SK-N-SH (cell line): ENCODE measurements at regions not wholly inside any gene's neighbourhood (a gene's known extent, or its start where the extent isn't known, plus 50 kb on each side); places are given as distances from the start of the nearest gene placed in this dataset.

Experiments used
- CTCF ChIA-PET: fragments of 300-600, 350-600 bp; formaldehyde crosslinking; extraction: SDS; loops from one replicate; lab custom pipeline; 2021; lab: Yijun Ruan, JAX
- POLR2A ChIA-PET: fragments of 350-600 bp; sonication (Branson Sonifier 250); formaldehyde crosslinking; extraction: SDS; loops from one replicate; lab custom pipeline; 2020; ENCODE audit warnings: antibody characterized with exemption, inconsistent platforms; lab: Yijun Ruan, JAX
- DNase-seq: peaks from one replicate; pipeline ENCODE4 v3.0.0; 2012
- H2AFZ ChIP-seq: fragments of 200-600 bp; sonication (generic); 2 replicates; pipeline ENCODE4 v1.8.1; 2016; ENCODE audit warnings: antibody characterized with exemption, mild to moderate bottlenecking, low read depth
- H3F3A ChIP-seq: fragments of 200-600 bp; sonication (generic); replicated peaks from 2 replicates; pipeline ENCODE3; 2016; ENCODE audit warnings: antibody characterized with exemption, mild to moderate bottlenecking; ENCODE audit not compliant: insufficient read depth
- H3K27ac ChIP-seq, 2 experiments: fragments of 200-500 bp in 1 of 2; fragments of 200-600 bp in 1 of 2; sonication (Bioruptor generic) in 1 of 2; sonication (generic), shearing (Covaris generic) in 1 of 2; 2 replicates each; pipeline versions ENCODE4 v1.5.1 to v1.6.1; 2014 to 2016; ENCODE audit warnings: low read depth in 2 of 2, inconsistent platforms in 1 of 2, low read length in 1 of 2, mild to moderate bottlenecking in 1 of 2, mixed read lengths in 1 of 2
- H3K27me3 ChIP-seq: fragments of 200-600 bp; sonication (generic), shearing (Covaris generic); 2 replicates; pipeline ENCODE4 v1.6.1; 2016; ENCODE audit warnings: mixed run types; ENCODE audit not compliant: insufficient read depth
- H3K36me3 ChIP-seq, 2 experiments: fragments of 200-500 bp in 1 of 2; fragments of 200-600 bp in 1 of 2; sonication (Bioruptor generic) in 1 of 2; sonication (generic) in 1 of 2; replicated peaks in 1 of 2; 2 replicates each; pipeline versions ENCODE3 to v1.5.1; 2014 to 2016; ENCODE audit warnings: low read length in 1 of 2, mild to moderate bottlenecking in 1 of 2; ENCODE audit not compliant: insufficient read depth in 2 of 2, control insufficient read depth in 1 of 2
- H3K4me1 ChIP-seq, 2 experiments: fragments of 200-500 bp in 1 of 2; fragments of 200-600 bp in 1 of 2; sonication (Bioruptor generic) in 1 of 2; sonication (generic), shearing (Covaris generic) in 1 of 2; 2 replicates each; pipeline versions ENCODE4 v1.5.1 to v1.6.1; 2014 to 2016; ENCODE audit warnings: low read depth in 1 of 2, low read length in 1 of 2, mixed run types in 1 of 2; ENCODE audit not compliant: insufficient read depth in 2 of 2, control insufficient read depth in 1 of 2
- H3K4me2 ChIP-seq: fragments of 200-600 bp; sonication (generic), shearing (Covaris generic); 2 replicates; pipeline ENCODE4 v1.6.1; 2017; ENCODE audit warnings: mixed run types
- H3K4me3 ChIP-seq, 2 experiments: fragments of 200-500 bp in 1 of 2; fragments of 200-600 bp in 1 of 2; sonication (Bioruptor generic) in 1 of 2; sonication (generic), shearing (Covaris generic) in 1 of 2; 2 replicates each; pipeline versions ENCODE4 v1.5.1 to v1.8.1; 2014 to 2016; ENCODE audit warnings: low read depth in 2 of 2, inconsistent platforms in 1 of 2, low read length in 1 of 2, mild to moderate bottlenecking in 1 of 2, mixed read lengths in 1 of 2, moderate library complexity in 1 of 2
- H3K79me2 ChIP-seq: fragments of 200-600 bp; sonication (generic); 2 replicates; pipeline ENCODE4 v1.8.1; 2017; ENCODE audit warnings: mild to moderate bottlenecking; ENCODE audit not compliant: insufficient read depth
- H3K9ac ChIP-seq: fragments of 200-600 bp; sonication (generic); 2 replicates; pipeline ENCODE4 v1.6.1; 2017; ENCODE audit warnings: mixed run types
- H3K9me2 ChIP-seq: fragments of 200-600 bp; sonication (generic); 2 replicates; pipeline ENCODE4 v1.6.1; 2017; ENCODE audit warnings: mixed run types
- H3K9me3 ChIP-seq: fragments of 200-600 bp; sonication (generic); 2 replicates; pipeline ENCODE4 v1.6.1; 2017; ENCODE audit warnings: mixed run types, mild to moderate bottlenecking, moderate library complexity
- H4K20me1 ChIP-seq: fragments of 200-600 bp; sonication (generic); 2 replicates; pipeline ENCODE4 v1.6.1; 2017; ENCODE audit warnings: mild to moderate bottlenecking, mixed run types; ENCODE audit not compliant: insufficient read depth
- CHD2 ChIP-seq: fragments of 150-350 bp; IDR thresholded peaks from 2 replicates; pipeline ENCODE4 v1.6.1; 2018; ENCODE audit warnings: low read length; ENCODE audit not compliant: partially characterized antibody
- CTCF ChIP-seq: fragments of 200-600 bp; sonication (generic); IDR thresholded peaks from 2 replicates; pipeline ENCODE4 v1.6.1; 2017; ENCODE audit warnings: antibody characterized with exemption, mild to moderate bottlenecking, moderate library complexity
- EP300 ChIP-seq, 2 experiments: IDR thresholded peaks; 2 replicates each; pipeline versions ENCODE4 v1.4.0 to v1.6.1; 2012; ENCODE audit warnings: borderline replicate concordance in 1 of 2, low read depth in 1 of 2, low read length in 1 of 2
- EZH2phosphoT487 ChIP-seq: fragments of 200-600 bp; sonication (generic); IDR thresholded peaks from 2 replicates; pipeline ENCODE4 v1.6.1; 2017; ENCODE audit warnings: low read depth, mixed run types, mild to moderate bottlenecking, antibody characterized with exemption, moderate library complexity, borderline replicate concordance
- FOXJ3 ChIP-seq: sonication (generic); formaldehyde crosslinking; IDR thresholded peaks from 2 replicates; pipeline ENCODE4 v1.5.1; 2020; ENCODE audit warnings: mild to moderate bottlenecking, missing genetic modification reagents
- GABPA ChIP-seq: IDR thresholded peaks from 2 replicates; pipeline ENCODE4 v1.4.0; 2012; ENCODE audit warnings: low read depth, mild to moderate bottlenecking
- GATA2 ChIP-seq: sonication (generic); formaldehyde crosslinking; IDR thresholded peaks from 2 replicates; pipeline ENCODE4 v1.5.0; 2020; ENCODE audit warnings: mild to moderate bottlenecking, missing genetic modification reagents
- JUND ChIP-seq: IDR thresholded peaks from 2 replicates; pipeline ENCODE4 v1.4.0; 2012
- MAX ChIP-seq: IDR thresholded peaks from 2 replicates; pipeline ENCODE4 v1.4.0; 2012; ENCODE audit warnings: low read depth
- MEF2A ChIP-seq: IDR thresholded peaks from 2 replicates; pipeline ENCODE4 v1.4.0; 2012; ENCODE audit warnings: low read depth, borderline replicate concordance
- MXI1 ChIP-seq: IDR thresholded peaks from 2 replicates; pipeline ENCODE4 v1.6.1; 2012; ENCODE audit warnings: mild to moderate bottlenecking, low read depth, low read length, improper control_type of control experiment
- NFIC ChIP-seq: IDR thresholded peaks from 2 replicates; pipeline ENCODE4 v1.4.0; 2012; ENCODE audit warnings: borderline replicate concordance
- NRF1 ChIP-seq: IDR thresholded peaks from 2 replicates; pipeline ENCODE4 v1.6.1; 2012; ENCODE audit warnings: low read depth, mild to moderate bottlenecking, low read length
- POLR2AphosphoS5 ChIP-seq: IDR thresholded peaks from 2 replicates; pipeline ENCODE4 v1.6.1; 2012; ENCODE audit warnings: low read depth, low read length
- RCOR1 ChIP-seq: fragments of 150-350 bp; IDR thresholded peaks from 2 replicates; pipeline ENCODE4 v1.6.1; 2017; ENCODE audit warnings: antibody characterized with exemption, low read length
- RFX5 ChIP-seq: IDR thresholded peaks from 2 replicates; pipeline ENCODE4 v1.6.1; 2012; ENCODE audit warnings: mild to moderate bottlenecking, improper control_type of control experiment, low read length
- SIN3A ChIP-seq: IDR thresholded peaks from 2 replicates; pipeline ENCODE4 v1.6.1; 2012; ENCODE audit warnings: low read depth, mild to moderate bottlenecking, low read length, moderate library complexity, borderline replicate concordance
- TAF1 ChIP-seq: IDR thresholded peaks from 2 replicates; pipeline ENCODE4 v1.6.1; 2012; ENCODE audit warnings: low read depth, mild to moderate bottlenecking, low read length, moderate library complexity, borderline replicate concordance
- TCF12 ChIP-seq: IDR thresholded peaks from 2 replicates; pipeline ENCODE4 v1.4.0; 2012
- YY1 ChIP-seq: IDR thresholded peaks from 2 replicates; pipeline ENCODE4 v1.4.0; 2012; ENCODE audit warnings: low read depth, mild to moderate bottlenecking
- WGBS: methylation state at CpG from one replicate; pipeline ENCODE4 v1.1.6; 2017; ENCODE audit warnings: low lambda C conversion rate; 5-methylcytosine and 5-hydroxymethylcytosine counted together
- TF ChIP-seq, protein P1 (sequence below): IDR thresholded peaks from 2 replicates; pipeline ENCODE4; 2012

DNA sequence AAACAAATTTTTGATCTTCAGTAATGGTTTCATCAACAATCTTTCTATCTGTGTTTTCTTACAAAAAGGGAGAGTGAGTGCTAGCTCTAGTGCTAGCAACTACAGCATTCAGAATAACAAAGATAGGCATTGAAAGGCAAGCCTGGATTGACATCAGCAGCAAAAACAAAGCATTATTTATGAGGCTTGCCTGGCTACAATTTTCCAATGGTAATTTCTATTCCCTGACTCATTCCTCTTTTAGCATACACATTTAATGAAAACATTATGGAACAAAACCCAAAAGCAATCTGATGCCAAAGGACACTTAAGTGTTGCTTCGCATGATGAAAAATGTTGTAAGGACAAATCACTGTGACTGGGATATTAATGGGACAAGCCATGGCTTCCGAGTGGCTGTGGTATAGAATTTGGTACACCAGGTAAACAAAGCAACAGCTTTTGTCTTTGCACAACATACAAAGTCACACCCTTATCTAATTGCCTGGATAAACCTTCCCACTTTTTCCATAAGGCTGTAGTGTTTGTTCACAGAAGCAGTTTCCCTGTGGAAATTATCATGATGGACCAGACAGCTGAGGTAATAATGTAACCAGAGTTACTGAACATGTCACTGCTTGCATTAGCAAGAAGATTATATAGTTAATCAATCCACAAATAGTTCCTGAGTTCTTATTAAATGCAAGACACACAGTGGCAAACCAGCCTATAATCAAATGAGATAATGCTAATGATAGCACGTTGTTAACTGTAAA lies 179.8 kb upstream of the EDIL3 start:
- Histone ChIP-seq H3K36me3 (no peaks in the 10 kb centered on the region), H3F3A (no peaks in the 10 kb centered on the region), H3K4me3 (no peak overlapping the region), H3K27me3 (no peaks in the 10 kb centered on the region), H3K27ac (no peak overlapping the region), H4K20me1 (no peaks in the 10 kb centered on the region), H2AFZ (no peak overlapping the region), H3K79me2 (no peaks in the 10 kb centered on the region), H3K4me1 (no peaks in the 10 kb centered on the region), H3K9ac (no peak overlapping the region), H3K9me3 (no peaks in the 10 kb centered on the region), H3K4me2 (no peak overlapping the region), H3K9me2 (no peaks in the 10 kb centered on the region)
- TF ChIP-seq CTCF (no peak), FOXJ3 (CRISPR knock-in tag) (no peak), MAX (no peak), TAF1 (no peak), RCOR1 (no peak), EZH2phosphoT487 (no peak), YY1 (no peak), SIN3A (no peak), GABPA (no peak), MXI1 (no peak), NFIC (no peak)
- ChIA-PET POLR2A (no interaction called here), CTCF (no interaction called here)
- 2% methylated on average over 3 of the region's 3 CpGs for WGBS
- DNase-seq = no peak

GRCh38 chr5:84550222-84550621 lies 165.5 kb upstream of the EDIL3 start:
- Histone ChIP-seq H3K4me2 (no peak overlapping the region), H3K79me2 (no peaks in the 10 kb centered on the region), H3F3A (no peaks in the 10 kb centered on the region), H3K36me3 (no peaks in the 10 kb centered on the region), H3K27me3 (no peaks in the 10 kb centered on the region), H3K27ac (no peak overlapping the region), H2AFZ (no peak overlapping the region), H3K4me3 (no peak overlapping the region), H3K4me1 (no peaks in the 10 kb centered on the region), H3K9me3 (no peaks in the 10 kb centered on the region), H4K20me1 (no peaks in the 10 kb centered on the region), H3K9ac (no peak overlapping the region), H3K9me2 (no peaks in the 10 kb centered on the region)
- ChIA-PET CTCF (no interaction called here), POLR2A (no interaction called here)
- no peak for TF ChIP-seq RCOR1
- no peak for TF ChIP-seq JUND
- TF ChIP-seq TCF12 = no peak
- no peak for TF ChIP-seq RFX5
- no peak for TF ChIP-seq MEF2A
- TF ChIP-seq SIN3A = no peak
- no peak for TF ChIP-seq NRF1
- TF ChIP-seq, protein P1, sequence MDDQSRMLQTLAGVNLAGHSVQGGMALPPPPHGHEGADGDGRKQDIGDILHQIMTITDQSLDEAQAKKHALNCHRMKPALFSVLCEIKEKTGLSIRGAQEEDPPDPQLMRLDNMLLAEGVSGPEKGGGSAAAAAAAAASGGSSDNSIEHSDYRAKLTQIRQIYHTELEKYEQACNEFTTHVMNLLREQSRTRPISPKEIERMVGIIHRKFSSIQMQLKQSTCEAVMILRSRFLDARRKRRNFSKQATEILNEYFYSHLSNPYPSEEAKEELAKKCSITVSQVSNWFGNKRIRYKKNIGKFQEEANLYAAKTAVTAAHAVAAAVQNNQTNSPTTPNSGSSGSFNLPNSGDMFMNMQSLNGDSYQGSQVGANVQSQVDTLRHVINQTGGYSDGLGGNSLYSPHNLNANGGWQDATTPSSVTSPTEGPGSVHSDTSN = no peak
- TF ChIP-seq FOXJ3 (CRISPR knock-in tag) = no peak
- no peak for TF ChIP-seq EP300 (IDR thresholded peaks at IDR 0.05; ENCODE audit: borderline replicate concordance in 1 of 2, low read depth in 1 of 2, low read length in 1 of 2)
- TF ChIP-seq NFIC = no peak
- no peak for TF ChIP-seq GATA2 (CRISPR knock-in tag)
- no peak for TF ChIP-seq YY1
- no peak for TF ChIP-seq CHD2
- no peak for TF ChIP-seq TAF1
- no peak for TF ChIP-seq CTCF
- no peak for TF ChIP-seq MXI1
- no peak for TF ChIP-seq POLR2AphosphoS5
- 6% methylated on average over 2 of the region's 2 CpGs for WGBS
- DNase-seq = no peak
